ENCODE measurements at regions not wholly inside any gene's neighbourhood (a gene's known extent, or its start where the extent isn't known, plus 50 kb on each side); places are given as distances from the start of the nearest gene placed in this dataset.

DNA sequence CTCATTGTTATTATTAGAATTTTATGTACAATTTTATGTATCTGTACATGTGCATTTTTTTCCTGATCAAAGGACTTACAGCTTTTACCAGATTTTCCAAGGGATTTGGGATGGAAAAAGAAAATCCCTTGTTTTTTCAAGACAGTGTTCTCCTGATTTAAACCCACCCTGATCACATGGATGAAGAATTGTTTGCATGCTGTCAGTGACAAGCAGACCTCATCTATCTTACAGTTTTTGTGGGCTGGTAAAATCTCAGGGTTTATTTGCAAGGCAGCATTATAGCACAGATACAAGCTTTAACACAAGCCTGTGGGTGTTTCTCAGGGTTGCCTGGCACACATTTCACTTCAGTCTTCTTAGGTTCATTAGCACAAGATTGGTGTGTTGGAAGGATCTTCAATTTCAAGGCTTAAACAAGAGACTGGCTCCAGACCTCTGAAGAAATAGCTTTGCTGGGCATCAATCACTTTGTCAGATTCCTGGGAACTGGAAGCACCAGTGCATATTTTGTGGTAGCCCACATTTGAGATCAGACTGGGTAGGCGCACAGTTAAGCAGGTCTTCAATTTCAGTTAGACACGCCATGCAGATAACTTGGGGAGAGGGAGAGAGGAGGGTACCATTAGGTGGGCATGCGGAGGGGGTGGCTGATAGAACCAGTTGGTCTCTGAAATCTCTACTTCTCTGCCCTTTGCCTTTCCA is 118.0 kb downstream of the TBX5 start (continued):
- TF ChIP-seq, protein P1, sequence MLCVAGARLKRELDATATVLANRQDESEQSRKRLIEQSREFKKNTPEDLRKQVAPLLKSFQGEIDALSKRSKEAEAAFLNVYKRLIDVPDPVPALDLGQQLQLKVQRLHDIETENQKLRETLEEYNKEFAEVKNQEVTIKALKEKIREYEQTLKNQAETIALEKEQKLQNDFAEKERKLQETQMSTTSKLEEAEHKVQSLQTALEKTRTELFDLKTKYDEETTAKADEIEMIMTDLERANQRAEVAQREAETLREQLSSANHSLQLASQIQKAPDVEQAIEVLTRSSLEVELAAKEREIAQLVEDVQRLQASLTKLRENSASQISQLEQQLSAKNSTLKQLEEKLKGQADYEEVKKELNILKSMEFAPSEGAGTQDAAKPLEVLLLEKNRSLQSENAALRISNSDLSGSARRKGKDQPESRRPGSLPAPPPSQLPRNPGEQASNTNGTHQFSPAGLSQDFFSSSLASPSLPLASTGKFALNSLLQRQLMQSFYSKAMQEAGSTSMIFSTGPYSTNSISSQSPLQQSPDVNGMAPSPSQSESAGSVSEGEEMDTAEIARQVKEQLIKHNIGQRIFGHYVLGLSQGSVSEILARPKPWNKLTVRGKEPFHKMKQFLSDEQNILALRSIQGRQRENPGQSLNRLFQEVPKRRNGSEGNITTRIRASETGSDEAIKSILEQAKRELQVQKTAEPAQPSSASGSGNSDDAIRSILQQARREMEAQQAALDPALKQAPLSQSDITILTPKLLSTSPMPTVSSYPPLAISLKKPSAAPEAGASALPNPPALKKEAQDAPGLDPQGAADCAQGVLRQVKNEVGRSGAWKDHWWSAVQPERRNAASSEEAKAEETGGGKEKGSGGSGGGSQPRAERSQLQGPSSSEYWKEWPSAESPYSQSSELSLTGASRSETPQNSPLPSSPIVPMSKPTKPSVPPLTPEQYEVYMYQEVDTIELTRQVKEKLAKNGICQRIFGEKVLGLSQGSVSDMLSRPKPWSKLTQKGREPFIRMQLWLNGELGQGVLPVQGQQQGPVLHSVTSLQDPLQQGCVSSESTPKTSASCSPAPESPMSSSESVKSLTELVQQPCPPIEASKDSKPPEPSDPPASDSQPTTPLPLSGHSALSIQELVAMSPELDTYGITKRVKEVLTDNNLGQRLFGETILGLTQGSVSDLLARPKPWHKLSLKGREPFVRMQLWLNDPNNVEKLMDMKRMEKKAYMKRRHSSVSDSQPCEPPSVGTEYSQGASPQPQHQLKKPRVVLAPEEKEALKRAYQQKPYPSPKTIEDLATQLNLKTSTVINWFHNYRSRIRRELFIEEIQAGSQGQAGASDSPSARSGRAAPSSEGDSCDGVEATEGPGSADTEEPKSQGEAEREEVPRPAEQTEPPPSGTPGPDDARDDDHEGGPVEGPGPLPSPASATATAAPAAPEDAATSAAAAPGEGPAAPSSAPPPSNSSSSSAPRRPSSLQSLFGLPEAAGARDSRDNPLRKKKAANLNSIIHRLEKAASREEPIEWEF (IDR thresholded peaks at IDR 0.05; ENCODE audit: insufficient replicate concordance, low read depth, low read length), result no peak

DNA sequence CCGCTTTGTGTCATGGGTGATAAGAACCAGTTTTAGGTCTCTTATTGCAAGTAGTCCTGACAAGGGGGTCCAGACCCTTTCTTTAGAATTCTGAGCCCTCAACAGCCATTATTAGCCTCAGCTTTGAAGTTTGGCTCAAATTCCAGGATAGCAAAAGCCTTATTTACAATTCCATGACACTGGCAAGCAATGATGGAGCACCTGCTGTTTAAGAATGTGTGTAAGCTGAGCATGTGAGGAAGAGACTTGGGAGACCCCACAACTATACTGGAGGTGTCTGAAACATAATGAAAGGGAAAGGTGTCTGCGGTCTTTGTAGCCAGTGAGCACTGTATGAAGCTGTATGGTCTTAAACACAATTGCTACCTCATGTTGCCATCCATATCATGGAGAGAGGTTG is 119.8 kb downstream of the TBX5 start:
- FAIRE-seq (no peak), DNase-seq (ENCODE audit: low read depth, low spot score) (no peak), ATAC-seq (no peak)
- H3K27me3 ChIP-seq (replicated peaks in 1 of 2; ENCODE audit: control insufficient read depth in 2 of 2, insufficient read depth in 2 of 2, low read length in 1 of 2), result no peaks in the 10 kb centered on the region; a peak in 1 of 4 replicates
- in situ Hi-C loops (cut with MboI) (no loop called here), intact Hi-C loops (cut with micrococcal nuclease; ENCODE audit: unreplicated experiment) (no loop called here)
- no TSS peak for BruUV-seq (replicated peaks)
- SMC1A ChIA-PET (ENCODE audit: uncharacterized antibody, unreplicated experiment), result interaction anchor here (0.6 kb wide), 1 partner anchor 16 kb away, joined by 3 read pairs; no protein-coding TSS in a partner anchor
- no peak overlapping the region for H3K4me2 ChIP-seq (ENCODE audit: control insufficient read depth, insufficient read depth)
- WGBS (ENCODE audit: insufficient coverage, insufficient replicate concordance, low lambda C conversion rate, missing lambda C conversion rate), result 17% methylated on average over 2 of the region's 2 CpGs
- H4K20me1 ChIP-seq (ENCODE audit: control insufficient read depth, insufficient read depth), result no peaks in the 10 kb centered on the region
- RAD21 ChIA-PET (ENCODE audit: unreplicated experiment), result no interaction called here
- no peak overlapping the region for H3K4me3 ChIP-seq
- no peaks in the 10 kb centered on the region for H3K4me1 ChIP-seq (ENCODE audit: control insufficient read depth, insufficient read depth, low read length)
- H3K9me3 ChIP-seq (replicated peaks; ENCODE audit: control insufficient read depth, insufficient read depth, low read length), result no peaks in the 10 kb centered on the region
- H3K36me3 ChIP-seq (ENCODE audit: control insufficient read depth in 2 of 2, insufficient read depth in 2 of 2, low read length in 1 of 2), result no peaks in the 10 kb centered on the region
- TF ChIP-seq DPF2 (IDR thresholded peaks at IDR 0.05) (no peak), ETV6 (conservative IDR thresholded peaks at IDR 0.05 in 1 of 2, IDR thresholded peaks at IDR 0.05 in 1 of 2; ENCODE audit: borderline replicate concordance in 1 of 2, low read depth in 1 of 2) (no peak), RCOR1 (conservative IDR thresholded peaks at IDR 0.05; ENCODE audit: low read depth, low read length) (no peak)
- TF ChIP-seq, protein P2, sequence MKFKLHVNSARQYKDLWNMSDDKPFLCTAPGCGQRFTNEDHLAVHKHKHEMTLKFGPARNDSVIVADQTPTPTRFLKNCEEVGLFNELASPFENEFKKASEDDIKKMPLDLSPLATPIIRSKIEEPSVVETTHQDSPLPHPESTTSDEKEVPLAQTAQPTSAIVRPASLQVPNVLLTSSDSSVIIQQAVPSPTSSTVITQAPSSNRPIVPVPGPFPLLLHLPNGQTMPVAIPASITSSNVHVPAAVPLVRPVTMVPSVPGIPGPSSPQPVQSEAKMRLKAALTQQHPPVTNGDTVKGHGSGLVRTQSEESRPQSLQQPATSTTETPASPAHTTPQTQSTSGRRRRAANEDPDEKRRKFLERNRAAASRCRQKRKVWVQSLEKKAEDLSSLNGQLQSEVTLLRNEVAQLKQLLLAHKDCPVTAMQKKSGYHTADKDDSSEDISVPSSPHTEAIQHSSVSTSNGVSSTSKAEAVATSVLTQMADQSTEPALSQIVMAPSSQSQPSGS (IDR thresholded peaks at IDR 0.05; ENCODE audit: low read length), result no peak
- TF ChIP-seq, protein P3, sequence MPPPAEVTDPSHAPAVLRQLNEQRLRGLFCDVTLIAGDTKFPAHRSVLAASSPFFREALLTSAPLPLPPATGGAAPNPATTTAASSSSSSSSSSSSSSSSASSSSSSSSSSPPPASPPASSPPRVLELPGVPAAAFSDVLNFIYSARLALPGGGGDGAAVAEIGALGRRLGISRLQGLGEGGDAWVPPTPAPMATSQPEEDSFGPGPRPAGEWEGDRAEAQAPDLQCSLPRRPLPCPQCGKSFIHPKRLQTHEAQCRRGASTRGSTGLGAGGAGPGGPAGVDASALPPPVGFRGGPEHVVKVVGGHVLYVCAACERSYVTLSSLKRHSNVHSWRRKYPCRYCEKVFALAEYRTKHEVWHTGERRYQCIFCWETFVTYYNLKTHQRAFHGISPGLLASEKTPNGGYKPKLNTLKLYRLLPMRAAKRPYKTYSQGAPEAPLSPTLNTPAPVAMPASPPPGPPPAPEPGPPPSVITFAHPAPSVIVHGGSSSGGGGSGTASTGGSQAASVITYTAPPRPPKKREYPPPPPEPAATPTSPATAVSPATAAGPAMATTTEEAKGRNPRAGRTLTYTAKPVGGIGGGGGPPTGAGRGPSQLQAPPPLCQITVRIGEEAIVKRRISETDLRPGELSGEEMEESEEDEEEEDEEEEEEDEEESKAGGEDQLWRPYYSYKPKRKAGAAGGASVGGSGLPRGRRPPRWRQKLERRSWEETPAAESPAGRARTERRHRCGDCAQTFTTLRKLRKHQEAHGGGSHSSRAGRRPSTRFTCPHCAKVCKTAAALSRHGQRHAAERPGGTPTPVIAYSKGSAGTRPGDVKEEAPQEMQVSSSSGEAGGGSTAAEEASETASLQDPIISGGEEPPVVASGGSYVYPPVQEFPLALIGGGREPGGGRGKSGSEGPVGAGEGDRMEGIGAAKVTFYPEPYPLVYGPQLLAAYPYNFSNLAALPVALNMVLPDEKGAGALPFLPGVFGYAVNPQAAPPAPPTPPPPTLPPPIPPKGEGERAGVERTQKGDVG (CRISPR knock-in tag; IDR thresholded peaks at IDR 0.05), result no peak
- H3K79me2 ChIP-seq (ENCODE audit: control insufficient read depth, insufficient read depth, low read length), result no peaks in the 10 kb centered on the region
- no peak overlapping the region for H3K27ac ChIP-seq (ENCODE audit: control insufficient read depth, insufficient read depth)
- CTCF ChIA-PET, result no interaction called here
- POLR2A ChIA-PET, result no interaction called here
- no peak overlapping the region for H3K9ac ChIP-seq (ENCODE audit: control insufficient read depth, insufficient read depth, low read length)
- H2AFZ ChIP-seq (ENCODE audit: control insufficient read depth, low read depth, low read length), result no peak overlapping the region

Measured in GM12878 (cell line).